Ovary (tissue), 7 donors: ENCODE measurements at regions not wholly inside any gene's neighbourhood (a gene's known extent, or its start where the extent isn't known, plus 50 kb on each side); places are given as distances from the start of the nearest gene placed in this dataset.

ENCODE experiments used
- DNase-seq, 5 donors: peaks; one replicate each; pipeline ENCODE4 v3.0.0-alpha.2; 2019 to 2020
- H3K27ac ChIP-seq, 2 donors: fragments of 200-600 bp; one replicate each; pipeline versions ENCODE4 v1.5.1 to v1.8.0; 2019 to 2022
- H3K27me3 ChIP-seq: fragments of 200-600 bp; one replicate; pipeline ENCODE4 v1.8.0; 2022
- H3K36me3 ChIP-seq: fragments of 200-600 bp; sonication (generic); one replicate; pipeline ENCODE4 v1.5.1; 2019
- H3K4me1 ChIP-seq: one replicate; pipeline ENCODE4 v1.8.1; 2013; ENCODE audit warnings: mild to moderate bottlenecking, moderate library complexity; ENCODE audit not compliant: insufficient read depth
- H3K4me3 ChIP-seq: fragments of 200-600 bp; sonication (generic); one replicate; pipeline ENCODE4 v1.5.1; 2017
- H3K9me3 ChIP-seq, 2 donors: fragments of 200-600 bp in 1 of 2; sonication (generic) in 1 of 2; one replicate each; pipeline versions ENCODE4 v1.5.1 to v1.8.1; 2013 to 2019; ENCODE audit warnings: mild to moderate bottlenecking in 1 of 2, moderate library complexity in 1 of 2
- CTCF ChIP-seq, 3 donors: fragments of 450-650 bp in 2 of 3; fragments of 200-600 bp in 1 of 3; IDR thresholded peaks; one replicate each; pipeline versions ENCODE4 v1.5.1 to v1.8.0; 2016 to 2022; ENCODE audit warnings: antibody characterized with exemption in 3 of 3, mild to moderate bottlenecking in 1 of 3
- EP300 ChIP-seq: sonication (generic); formaldehyde crosslinking; IDR thresholded peaks from one replicate; pipeline ENCODE4 v1.6.1; 2017; ENCODE audit warnings: antibody characterized with exemption
- POLR2A ChIP-seq: fragments of 450-650 bp; IDR thresholded peaks from one replicate; pipeline ENCODE4 v1.6.1; 2017; ENCODE audit warnings: antibody characterized with exemption, mild to moderate bottlenecking, moderate library complexity
- WGBS, 3 donors: extraction: QIAGEN DNeasy Blood & Tissue Kit in 1 of 3; methylation state at CpG; one replicate each; pipeline versions ENCODE4 v1.1.5 to v1.1.7; 2013 to 2017; 5-methylcytosine and 5-hydroxymethylcytosine counted together
- intact Hi-C, 4 donors: fragments of 100-400 bp; cut with DNase I; formaldehyde crosslinking; loops; one replicate each; pipeline versions ENCODE4 v1.11.0 to v1.15.1; 2022 to 2023
- donor health status: DM: no; HTN: no; CAD: no; lungs with moderate emphysema.
- donor health status: DM: no; HTN: no; CAD: no.
- donor health status: Bipolar disorder and iron deficiency.
- donor health status: DM: no; HTN: no; CAD: no.
- donor health status: DM: yes; HTN: yes; CAD: no.

DNA sequence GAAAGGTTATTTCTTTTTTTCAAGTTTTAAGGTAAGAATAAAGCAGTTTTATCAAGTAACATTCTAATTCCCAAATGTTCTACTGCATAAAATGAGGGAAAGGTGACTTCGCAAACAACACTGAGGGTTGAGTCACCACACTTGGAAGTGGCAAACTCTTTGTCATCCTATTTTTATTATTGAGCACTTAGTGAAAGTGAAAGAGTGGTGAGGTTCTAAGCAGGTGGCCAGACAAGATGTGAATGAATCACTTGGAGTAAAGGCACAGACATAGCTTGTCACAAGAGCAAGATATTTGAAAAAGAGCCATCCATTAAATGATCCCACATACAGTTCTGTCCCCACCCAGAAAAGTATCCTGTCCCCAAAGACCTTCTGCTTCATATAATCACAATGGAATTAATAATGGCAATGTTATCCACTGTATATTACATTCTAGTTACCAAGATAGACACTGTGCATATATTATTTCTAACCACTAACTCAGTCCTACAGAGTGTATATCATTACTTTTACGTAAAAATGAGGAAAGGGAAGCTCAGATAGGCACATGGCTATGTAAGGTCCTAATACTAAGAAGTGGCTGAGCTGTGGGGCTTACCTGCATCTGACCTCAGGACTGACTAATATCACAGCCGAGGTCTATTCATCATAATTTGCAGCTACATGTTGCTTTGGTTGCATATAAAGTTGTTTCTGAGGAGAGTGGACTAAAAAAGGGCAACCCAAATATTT, 730.4 kb upstream of the MEF2C start:
- no peaks in the 10 kb centered on the region for H3K4me1 ChIP-seq
- H3K27ac ChIP-seq = no peak overlapping the region
- TF ChIP-seq CTCF (IDR thresholded peaks at IDR 0.05) (no peak), POLR2A (no peak), EP300 (no peak)
- 90 to 93% (median 92%) methylated on average over 3 of the region's 3 CpGs for WGBS, 3 donors
- DNase-seq = no peak
- no peaks in the 10 kb centered on the region for H3K9me3 ChIP-seq
- intact Hi-C loops = loop anchor here in 1 of 4 donors (5.0 kb wide), 1 partner anchor 1094 kb away; no protein-coding TSS in a partner anchor
- no peaks in the 10 kb centered on the region for H3K27me3 ChIP-seq
- H3K36me3 ChIP-seq = no peaks in the 10 kb centered on the region
- H3K4me3 ChIP-seq = no peak overlapping the region

DNA sequence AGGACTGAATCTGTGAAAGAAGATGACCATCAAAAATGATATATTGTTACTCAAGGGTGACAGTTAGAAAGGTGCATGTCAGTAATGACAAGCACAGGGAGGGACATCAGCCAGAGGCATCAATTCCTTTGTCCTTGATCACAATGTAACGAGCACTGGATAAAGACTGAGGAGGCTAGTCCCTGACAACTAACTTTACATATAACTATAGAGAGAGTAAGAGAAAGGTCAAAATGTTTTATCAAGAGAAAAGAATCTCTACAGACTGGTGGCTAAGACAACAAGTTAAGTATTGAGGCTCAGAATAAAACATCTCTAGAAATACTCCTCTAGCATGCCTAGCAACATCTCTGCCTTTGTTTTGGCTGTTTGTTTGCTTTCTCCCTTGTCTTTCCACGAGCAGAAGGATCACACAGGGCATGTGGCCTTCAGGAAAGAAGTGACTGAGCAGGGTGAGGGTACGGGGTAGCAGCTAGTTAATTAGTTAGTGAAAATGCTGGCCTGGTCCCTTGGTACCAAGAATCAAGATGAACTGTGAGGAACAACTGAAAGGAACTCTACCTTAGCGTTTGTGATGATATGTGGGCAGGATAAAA, 724.1 kb upstream of the MEF2C start:
- TF ChIP-seq CTCF (IDR thresholded peaks at IDR 0.05) (no peak), POLR2A (no peak), EP300 (no peak)
- Histone ChIP-seq H3K27me3 (no peaks in the 10 kb centered on the region), H3K36me3 (no peaks in the 10 kb centered on the region), H3K9me3 (no peaks in the 10 kb centered on the region), H3K4me1 (no peaks in the 10 kb centered on the region), H3K4me3 (no peak overlapping the region), H3K27ac (no peak overlapping the region)
- no peak for DNase-seq
- intact Hi-C loops = no loop called here
- 67 to 78% (median 73%) methylated on average over 4 of the region's 4 CpGs for WGBS, 3 donors

- Histone ChIP-seq H3K4me1 (no peaks in the 10 kb centered on the region), H3K27ac (no peak overlapping the region), H3K36me3 (no peaks in the 10 kb centered on the region), H3K9me3 (no peaks in the 10 kb centered on the region), H3K4me3 (no peak overlapping the region), H3K27me3 (no peaks in the 10 kb centered on the region)
- TF ChIP-seq EP300 = no peak
- TF ChIP-seq CTCF (IDR thresholded peaks at IDR 0.05) = no peak
- TF ChIP-seq POLR2A = no peak
- intact Hi-C loops = no loop called here
- WGBS, 3 donors = 82 to 93% (median 84%) methylated on average over 1 of the region's 1 CpG
- DNase-seq = no peak
These were observed 721.4 kb upstream of the MEF2C start for GRCh38 chr5:89604342-89604741.

DNA sequence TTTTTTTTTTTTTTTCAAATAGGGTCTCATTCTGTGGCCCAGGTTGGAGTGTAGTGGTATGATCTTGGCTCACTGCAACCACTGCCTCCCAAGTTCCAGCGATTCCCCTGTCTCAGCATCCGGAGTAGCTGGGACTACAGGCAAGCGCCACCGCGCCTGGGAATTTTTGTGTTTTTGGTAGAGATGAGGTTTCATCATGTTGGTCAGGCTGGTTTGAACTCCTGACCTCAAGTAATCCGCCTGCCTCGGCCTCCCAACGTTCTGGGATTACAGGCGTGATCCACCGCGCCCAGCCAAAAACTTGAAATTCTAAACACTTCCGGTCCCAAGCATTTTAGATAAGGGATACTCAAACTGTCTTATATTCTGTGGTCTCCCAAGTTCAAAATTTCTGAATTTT, 718.9 kb upstream of the MEF2C start:
- WGBS, 3 donors = 92 to 94% (median 94%) methylated on average over 12 of the region's 12 CpGs

More for the DNA sequence above, 718.9 kb upstream of the MEF2C start:
- H3K9me3 ChIP-seq = no peaks in the 10 kb centered on the region
- H3K4me1 ChIP-seq = no peaks in the 10 kb centered on the region
- H3K27ac ChIP-seq = no peak overlapping the region
- H3K4me3 ChIP-seq = no peak overlapping the region
- H3K36me3 ChIP-seq = no peaks in the 10 kb centered on the region
- no peak for TF ChIP-seq CTCF (IDR thresholded peaks at IDR 0.05)
- H3K27me3 ChIP-seq = no peaks in the 10 kb centered on the region
- intact Hi-C loops = no loop called here
- no peak for DNase-seq
